IMR-90 (cell line): ENCODE measurements at regions not wholly inside any gene's neighbourhood (a gene's known extent, or its start where the extent isn't known, plus 50 kb on each side); places are given as distances from the start of the nearest gene placed in this dataset.

Source experiments
- FOS ChIP-seq: fragments of 150-350 bp; IDR thresholded peaks from 2 replicates; pipeline ENCODE4 v1.6.1; 2016; ENCODE audit warnings: low read depth, low read length
- POLR2A ChIP-seq: IDR thresholded peaks from 2 replicates; pipeline ENCODE4 v1.6.1; 2012; ENCODE audit warnings: mild to moderate bottlenecking, low read depth, low read length

DNA sequence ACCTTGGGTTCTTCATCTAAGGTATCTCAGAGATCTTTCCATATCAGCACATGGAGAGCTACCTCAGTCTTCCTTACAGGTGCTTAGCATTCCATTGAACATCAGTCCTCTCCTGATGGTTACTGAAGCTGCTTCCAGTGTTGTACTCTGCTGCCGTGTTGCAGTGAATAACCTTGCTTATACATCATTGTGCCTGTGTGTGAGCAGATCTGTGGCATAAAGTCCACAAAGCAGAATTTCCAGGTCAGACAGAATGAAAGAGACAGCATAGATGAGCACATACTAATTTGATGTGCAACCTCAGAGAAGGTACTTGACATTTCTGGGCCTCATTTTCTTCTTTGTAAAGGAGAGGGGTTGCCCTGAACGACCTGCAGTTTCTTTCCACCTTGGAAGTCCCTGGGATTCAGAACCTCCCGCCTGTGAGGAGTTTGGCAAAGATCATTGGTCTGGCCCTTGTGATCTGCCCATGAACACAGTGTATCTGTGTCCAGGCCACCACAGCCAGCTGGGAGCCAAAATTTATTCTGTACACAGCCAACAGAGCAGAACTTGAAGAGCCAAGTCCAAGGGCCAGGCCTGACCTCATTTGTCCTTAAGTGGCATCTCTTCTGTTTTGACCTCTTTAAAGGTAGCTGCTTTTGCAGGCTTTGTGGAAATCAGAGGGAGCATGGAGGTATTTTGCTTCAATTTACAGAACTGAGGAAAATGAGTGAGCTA is 57.2 kb upstream of the SLC7A14 start:
- TF ChIP-seq POLR2A (no peak), FOS (no peak)
